NCI-H748 treated with DMSO at 0.1 percent for 48 hours (cell line): ENCODE measurements at regions not wholly inside any gene's neighbourhood (a gene's known extent, or its start where the extent isn't known, plus 50 kb on each side); places are given as distances from the start of the nearest gene placed in this dataset.

ENCODE experiments used
- DNase-seq: peaks from one replicate; lab custom pipeline; 2025; lab: John Stamatoyannopoulos, UW

- no peak for DNase-seq
Observed at GRCh38 chr4:63505714-63506460, 903.4 kb downstream of the TECRL start.

DNA sequence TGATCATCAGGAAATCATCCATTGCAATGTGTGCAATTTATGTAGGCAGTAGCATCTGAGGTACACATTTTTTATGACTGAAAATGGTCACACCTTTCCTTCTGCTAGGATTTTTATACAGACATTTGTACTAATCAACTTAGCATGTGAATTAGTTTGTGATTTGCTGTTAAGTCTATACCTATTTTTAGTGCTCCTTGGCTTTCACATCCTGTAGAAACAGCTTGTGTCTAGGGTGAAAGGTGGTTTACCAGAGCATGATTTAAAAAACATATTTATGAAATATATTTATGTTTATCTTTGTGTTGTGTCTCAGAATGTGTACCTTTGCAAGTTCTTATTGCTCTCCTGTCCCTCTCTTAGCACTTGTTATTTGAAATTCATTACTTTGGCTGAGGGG lies 916.0 kb downstream of the TECRL start:
- DNase-seq = no peak

- DNase-seq = no peak
Observed at GRCh38 chr4:63492515-63492914, 916.7 kb downstream of the TECRL start.

- DNase-seq = no peak
Observed at GRCh38 chr4:63464393-63464792, 944.9 kb downstream of the TECRL start.

- DNase-seq = no peak
Observed at GRCh38 chr4:63460075-63460474, 949.2 kb downstream of the TECRL start.

GRCh38 chr4:63459329-63459728 lies 949.9 kb downstream of the TECRL start:
- DNase-seq = no peak

GRCh38 chr4:63458010-63458409 lies 951.2 kb downstream of the TECRL start:
- DNase-seq = no peak

DNA sequence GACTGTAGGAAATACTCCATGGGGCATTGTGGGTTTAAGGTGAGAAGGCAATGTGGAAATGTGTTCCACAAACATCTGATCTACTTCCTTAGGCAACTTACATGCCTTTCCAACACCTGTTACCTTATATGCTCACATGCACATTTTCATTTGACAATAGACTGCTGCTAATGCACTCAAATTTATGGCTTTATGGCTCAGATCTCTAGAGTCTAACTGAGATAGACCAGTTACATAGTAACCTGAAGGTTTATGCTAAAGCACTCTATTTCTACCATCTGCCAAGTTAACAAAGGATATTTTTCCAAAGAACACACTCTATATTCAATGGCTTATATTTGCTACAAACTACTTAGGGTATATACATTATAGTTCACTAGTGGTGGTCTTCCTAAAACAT lies 969.0 kb downstream of the TECRL start:
- no peak for DNase-seq

DNA sequence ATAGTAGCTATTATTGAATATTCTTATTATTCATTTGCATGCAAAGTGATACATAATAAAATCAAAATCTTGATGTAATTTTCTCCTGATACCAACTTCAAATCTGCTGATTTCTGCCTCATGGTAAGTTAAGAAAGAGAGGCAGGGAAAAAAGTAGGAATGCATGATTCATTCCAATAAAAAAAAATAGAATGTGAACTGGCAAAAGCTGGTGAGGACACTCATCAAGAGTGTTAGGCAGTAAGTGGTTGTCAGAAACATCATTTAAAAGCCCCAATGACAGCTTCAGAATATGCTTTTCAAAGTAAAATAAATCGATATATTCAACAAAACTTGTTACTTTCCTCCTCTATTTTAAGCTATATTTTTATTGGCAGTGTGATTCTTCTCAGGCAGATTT lies 979.1 kb downstream of the TECRL start:
- DNase-seq = no peak

GRCh38 chr4:63396269-63396668 lies 1013.0 kb downstream of the TECRL start:
- DNase-seq = no peak

DNA sequence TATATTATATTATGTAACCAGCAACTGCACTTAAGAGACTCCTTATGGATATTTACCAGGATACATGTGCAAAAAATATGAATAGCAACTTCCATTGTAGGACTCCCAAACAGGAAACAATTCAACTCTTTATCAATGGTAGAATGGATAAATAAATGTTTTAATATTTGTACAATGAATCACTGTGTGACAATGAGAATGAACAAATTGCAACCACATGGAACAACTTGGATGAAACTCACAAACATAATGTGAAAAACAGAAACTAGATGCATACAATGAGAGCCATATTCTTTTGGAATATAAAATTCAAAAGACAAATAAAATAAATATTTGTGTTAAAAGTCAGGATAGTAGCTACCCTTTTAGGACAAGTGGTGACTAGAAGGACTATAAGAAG lies 1015.7 kb downstream of the TECRL start:
- no peak for DNase-seq

DNA sequence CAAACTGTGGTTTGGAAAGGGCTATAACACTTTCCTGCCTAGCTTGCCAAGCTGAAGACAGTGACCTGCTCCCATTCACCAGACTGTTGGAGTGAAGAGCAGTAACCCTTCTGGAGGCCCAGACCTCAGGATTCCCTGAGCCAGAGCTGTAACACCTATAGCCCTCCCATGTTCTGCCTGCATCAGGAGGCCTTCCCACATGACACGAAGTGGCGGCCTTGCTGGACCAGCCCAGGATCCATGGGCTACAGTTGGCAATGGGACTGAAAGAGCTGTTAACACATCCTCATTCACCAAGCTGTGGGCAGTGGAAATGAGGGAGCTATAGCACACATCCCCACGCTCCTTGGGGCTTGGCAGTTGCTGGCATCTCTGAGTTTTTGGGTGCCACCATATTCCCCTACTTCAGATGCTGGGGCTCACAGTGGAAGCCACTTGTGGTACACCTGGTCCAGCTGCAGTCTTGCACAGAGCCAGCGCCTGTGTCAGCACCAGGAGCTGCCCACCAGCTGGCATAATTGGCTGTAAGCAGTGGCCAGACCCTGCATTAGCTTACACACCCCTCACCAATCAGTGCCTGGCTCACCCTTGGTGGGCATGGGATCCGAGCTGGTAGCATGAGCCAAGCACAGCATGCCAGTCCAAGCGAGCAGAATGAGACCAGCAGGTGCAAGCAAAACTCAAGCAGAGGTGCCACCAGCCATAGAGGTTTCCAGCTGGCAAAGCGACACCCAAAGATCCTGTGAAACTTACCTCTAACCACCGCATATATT lies 1029.3 kb downstream of the TECRL start:
- no peak for DNase-seq

GRCh38 chr4:63371001-63371400 lies 1038.2 kb downstream of the TECRL start:
- no peak for DNase-seq

- no peak for DNase-seq
Observed at GRCh38 chr4:63361628-63362027, 1047.6 kb downstream of the TECRL start.

DNA sequence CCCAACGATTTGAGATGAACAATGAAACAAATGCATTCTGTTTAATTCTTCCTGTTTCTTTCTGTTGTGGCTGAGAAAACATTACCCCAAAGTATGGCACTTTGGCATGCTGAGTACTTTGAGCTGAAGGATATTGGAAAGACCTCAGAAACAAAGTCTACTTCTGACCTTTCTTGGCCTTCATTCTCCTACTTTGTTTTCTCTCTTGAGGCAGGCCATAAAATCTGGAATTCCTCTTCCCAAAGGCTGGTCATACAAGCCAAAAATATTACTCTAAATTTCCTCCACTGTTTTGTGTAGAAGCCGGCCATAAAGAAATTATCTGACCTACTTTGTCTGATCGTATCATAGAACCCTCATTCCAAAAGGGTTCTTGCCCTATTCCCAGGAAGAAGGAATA lies 1048.2 kb downstream of the TECRL start:
- DNase-seq = no peak

GRCh38 chr4:63349674-63350025 lies 1059.6 kb downstream of the TECRL start:
- DNase-seq = no peak

DNA sequence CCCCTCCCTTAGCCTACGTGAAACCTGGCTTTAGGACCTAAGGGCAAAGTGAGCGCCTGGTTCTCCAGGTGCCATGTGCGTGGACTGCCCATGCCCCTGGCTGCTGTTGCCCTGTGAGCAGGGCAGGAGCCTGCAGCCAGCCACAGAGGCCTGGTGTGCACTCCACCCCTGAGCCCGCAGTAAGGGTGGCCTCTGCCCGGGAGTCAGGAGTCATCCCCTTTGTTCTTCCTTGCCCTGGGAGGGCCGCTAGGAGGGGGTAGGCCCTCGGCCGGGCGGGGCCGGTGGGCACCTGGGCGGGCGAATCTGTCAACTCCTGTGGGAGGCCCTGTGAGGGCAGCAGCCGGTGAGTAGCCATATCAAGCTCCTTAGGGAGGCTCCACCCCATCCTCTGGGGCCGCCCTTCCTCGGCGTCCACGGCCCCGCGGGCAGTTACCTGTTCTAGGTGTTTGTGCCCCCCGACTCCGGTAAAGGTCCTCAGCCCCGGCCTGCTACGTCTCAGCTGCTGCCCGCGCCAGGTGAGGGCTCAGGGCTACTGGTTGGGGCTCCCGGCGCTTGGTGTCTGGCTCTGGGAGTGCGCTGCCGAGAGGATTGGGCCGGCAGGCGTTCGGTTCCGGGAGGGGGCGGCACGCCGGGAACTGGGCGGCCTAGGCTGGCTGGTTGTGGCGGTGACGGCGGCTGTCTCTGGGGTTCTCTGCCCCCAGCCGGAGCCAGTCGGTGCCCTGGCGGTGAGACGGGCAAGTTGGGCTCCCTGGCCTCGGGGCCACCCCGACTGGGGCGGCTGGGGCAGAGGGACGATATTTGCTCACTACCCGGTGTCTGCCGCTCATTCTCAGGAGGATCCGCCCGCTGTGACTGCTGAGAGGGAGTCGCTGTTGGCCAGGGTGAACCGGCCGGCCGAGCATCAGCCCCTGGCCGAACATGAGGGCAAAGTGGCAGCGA lies 1060.2 kb downstream of the TECRL start:
- no peak for DNase-seq

DNA sequence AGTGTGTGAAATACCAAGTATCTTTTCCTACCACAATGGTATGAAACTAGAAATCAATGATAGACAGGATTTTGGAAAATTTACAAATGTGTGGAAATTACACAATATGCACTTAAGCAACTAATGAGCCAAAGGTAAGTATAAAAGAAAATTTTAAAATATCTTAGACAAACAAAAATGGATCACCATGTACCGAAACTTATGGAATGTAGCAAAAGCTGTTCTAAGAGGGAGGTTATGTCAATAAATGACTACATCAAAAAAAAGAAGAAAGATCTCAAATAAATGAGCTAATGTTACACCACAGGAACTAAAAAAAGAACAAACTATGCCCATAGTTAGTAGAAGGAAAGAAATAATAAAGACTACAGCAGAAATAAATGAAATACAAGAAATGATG lies 1084.1 kb downstream of the TECRL start:
- DNase-seq = no peak

DNA sequence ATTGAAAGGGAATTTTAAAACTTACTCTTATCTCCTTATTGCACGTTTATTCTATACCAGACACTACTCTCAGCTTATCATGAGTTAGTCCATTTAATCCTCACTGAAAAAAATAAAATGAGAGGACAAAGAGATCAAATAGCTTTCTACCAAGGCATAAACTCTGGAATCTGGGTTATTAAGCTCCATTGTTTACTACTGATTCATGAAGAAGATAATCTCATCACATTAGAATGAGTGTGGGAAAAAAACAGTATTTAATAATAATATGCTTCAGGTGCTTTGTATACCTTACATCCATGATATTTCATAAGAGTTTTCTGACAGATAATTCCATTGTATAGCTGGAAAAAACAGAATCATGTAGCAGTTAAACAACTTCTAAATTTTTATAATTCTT lies 1092.6 kb downstream of the TECRL start:
- DNase-seq = no peak

DNA sequence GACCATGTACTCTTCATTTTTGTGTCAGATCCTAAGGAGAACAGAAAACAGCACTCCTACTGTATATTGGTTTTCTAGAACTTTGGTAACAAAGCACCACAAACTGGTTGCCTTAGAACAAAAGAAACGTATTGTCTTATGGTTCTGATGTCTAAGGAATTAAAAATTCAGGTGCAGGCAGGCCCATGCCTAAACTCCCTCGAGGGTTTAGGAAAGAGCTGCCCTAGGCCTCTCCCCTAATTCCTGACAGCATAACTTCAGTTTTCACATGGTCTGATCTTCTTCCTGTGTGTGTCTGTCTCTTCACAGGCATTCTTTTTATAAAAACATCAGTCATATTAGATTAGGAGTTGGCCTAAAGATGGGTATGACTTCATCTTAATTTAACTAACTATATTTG lies 1093.6 kb downstream of the TECRL start:
- no peak for DNase-seq

- no peak for DNase-seq
Observed at GRCh38 chr4:63308697-63309096, 1100.6 kb downstream of the TECRL start.

GRCh38 chr4:63302792-63303191 lies 1106.5 kb downstream of the TECRL start:
- no peak for DNase-seq

- DNase-seq = no peak
Observed at GRCh38 chr4:63302078-63302477, 1107.2 kb downstream of the TECRL start.
